ENCODE measurements at regions not wholly inside any gene's neighbourhood (a gene's known extent, or its start where the extent isn't known, plus 50 kb on each side); places are given as distances from the start of the nearest gene placed in this dataset.

DNA sequence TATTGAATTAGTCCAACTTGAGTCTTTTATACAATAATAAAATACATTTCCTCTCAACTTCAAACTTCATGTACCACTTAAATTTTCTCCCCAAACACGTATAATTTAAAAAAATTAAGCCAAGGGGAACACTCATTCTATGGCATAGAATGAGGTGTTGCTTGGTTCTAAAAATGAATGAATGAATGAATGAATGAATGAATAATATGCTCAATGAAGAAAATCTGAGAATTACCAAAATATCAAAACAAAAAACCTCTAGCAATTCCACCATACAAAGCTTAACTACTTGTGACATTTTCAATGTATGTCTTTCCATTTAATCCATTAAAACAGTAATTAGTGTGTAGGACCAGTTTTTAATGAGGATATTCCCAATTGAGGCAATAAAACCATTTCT, 62.7 kb upstream of the PLAC8 start:
- no peak for DNase-seq (ENCODE audit: low read depth)
- no peaks in the 10 kb centered on the region for H3K27me3 ChIP-seq (ENCODE audit: control insufficient read depth, insufficient read depth, low read length)
- FAIRE-seq, result no peak
- H3K36me3 ChIP-seq (ENCODE audit: control insufficient read depth, insufficient read depth, low read length), result no peaks in the 10 kb centered on the region
- TF ChIP-seq, protein P1, sequence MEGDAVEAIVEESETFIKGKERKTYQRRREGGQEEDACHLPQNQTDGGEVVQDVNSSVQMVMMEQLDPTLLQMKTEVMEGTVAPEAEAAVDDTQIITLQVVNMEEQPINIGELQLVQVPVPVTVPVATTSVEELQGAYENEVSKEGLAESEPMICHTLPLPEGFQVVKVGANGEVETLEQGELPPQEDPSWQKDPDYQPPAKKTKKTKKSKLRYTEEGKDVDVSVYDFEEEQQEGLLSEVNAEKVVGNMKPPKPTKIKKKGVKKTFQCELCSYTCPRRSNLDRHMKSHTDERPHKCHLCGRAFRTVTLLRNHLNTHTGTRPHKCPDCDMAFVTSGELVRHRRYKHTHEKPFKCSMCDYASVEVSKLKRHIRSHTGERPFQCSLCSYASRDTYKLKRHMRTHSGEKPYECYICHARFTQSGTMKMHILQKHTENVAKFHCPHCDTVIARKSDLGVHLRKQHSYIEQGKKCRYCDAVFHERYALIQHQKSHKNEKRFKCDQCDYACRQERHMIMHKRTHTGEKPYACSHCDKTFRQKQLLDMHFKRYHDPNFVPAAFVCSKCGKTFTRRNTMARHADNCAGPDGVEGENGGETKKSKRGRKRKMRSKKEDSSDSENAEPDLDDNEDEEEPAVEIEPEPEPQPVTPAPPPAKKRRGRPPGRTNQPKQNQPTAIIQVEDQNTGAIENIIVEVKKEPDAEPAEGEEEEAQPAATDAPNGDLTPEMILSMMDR (IDR thresholded peaks at IDR 0.05; ENCODE audit: insufficient read depth, low read length, severe bottlenecking), result no peak
- H3K4me3 ChIP-seq (ENCODE audit: low read depth, low read length), result no peak overlapping the region

DNA sequence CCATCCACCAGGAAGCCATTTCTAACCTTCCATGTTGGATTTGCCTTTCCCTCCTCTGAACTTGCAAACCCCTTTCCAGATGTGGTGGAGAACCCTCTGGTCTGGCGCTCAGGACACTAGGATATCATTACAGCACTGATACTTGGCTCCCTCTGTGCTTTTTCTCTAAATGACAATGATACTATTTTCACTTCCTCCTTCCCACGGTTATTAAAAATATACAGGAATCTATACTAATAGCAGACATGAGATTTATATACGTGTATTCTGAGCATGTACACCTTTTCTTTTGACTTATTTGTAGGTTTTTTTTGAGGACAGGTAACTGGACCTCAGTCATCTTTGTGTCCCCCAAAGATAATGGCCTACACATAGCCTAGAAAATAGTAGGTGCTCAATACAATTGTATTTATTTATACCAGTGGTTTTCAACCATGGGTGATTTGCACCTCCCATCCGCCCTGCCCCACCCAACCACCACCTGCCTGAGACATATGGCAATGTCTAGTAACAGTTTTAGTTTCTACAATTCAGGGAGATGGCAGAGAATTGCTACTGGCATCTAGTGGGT, 60.4 kb upstream of the PLAC8 start:
- no peak for DNase-seq (ENCODE audit: low read depth)
- no peak for FAIRE-seq
- Histone ChIP-seq H3K4me3 (ENCODE audit: low read depth, low read length) (no peak overlapping the region), H3K36me3 (ENCODE audit: control insufficient read depth, insufficient read depth, low read length) (no peaks in the 10 kb centered on the region), H3K27me3 (ENCODE audit: control insufficient read depth, insufficient read depth, low read length) (no peaks in the 10 kb centered on the region)
- TF ChIP-seq, protein P1 (IDR thresholded peaks at IDR 0.05; ENCODE audit: insufficient read depth, low read length, severe bottlenecking), result no peak

DNA sequence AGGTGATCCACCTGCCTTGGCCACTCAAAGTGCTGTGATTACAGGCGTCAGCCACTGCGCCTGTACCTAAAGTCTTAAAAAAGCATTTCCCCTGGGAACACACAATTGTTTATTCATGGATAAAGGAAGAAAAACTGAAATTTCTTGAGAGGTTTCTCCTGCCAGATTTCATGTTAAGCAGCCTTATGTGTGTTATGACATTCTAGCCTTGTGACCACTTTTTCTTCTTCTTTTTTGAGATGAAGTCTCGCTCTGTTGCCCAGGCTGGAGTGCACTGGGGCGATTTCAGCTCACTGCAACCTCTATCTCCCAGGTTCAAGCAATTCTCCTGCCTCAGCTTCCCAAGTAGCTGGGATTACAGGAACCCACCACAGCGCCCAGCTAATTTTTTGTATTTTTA, 57.8 kb upstream of the PLAC8 start:
- H3K27me3 ChIP-seq (ENCODE audit: control insufficient read depth, insufficient read depth, low read length), result no peaks in the 10 kb centered on the region
- DNase-seq (ENCODE audit: low read depth), result no peak
- TF ChIP-seq, protein P1 (IDR thresholded peaks at IDR 0.05; ENCODE audit: insufficient read depth, low read length, severe bottlenecking), result no peak
- no peak for FAIRE-seq
- no peaks in the 10 kb centered on the region for H3K36me3 ChIP-seq (ENCODE audit: control insufficient read depth, insufficient read depth, low read length)
- no peak overlapping the region for H3K4me3 ChIP-seq (ENCODE audit: low read depth, low read length)

DNA sequence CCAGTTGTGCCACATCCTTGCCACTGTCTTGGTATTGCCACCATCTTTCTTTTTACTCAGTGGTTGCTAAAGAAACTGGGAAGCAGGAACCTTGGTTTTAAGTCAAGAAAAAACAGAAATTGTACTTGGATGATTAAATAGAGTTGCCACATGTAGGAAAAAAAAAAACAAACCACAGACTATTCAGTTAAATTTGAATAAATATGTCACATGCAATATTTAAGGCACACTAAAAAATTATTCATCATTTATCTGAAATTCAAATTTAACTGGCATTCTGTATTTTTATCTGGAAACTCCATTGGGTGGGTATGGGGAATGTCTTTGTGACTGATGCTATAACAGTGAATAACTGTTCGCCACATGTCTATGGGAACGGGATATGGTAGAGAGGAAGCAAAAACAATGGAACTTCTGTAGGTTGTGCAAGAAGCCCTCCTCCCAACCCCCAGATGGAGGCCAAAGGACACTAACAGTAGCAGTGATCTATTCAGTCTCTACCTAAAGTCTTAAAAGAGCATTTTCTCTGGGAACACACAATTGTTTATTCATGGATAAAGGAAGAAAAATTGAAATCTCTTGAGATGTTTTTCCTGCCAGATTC, 57.0 kb upstream of the PLAC8 start:
- no peak for DNase-seq (ENCODE audit: low read depth)
- no peaks in the 10 kb centered on the region for H3K36me3 ChIP-seq (ENCODE audit: control insufficient read depth, insufficient read depth, low read length)
- TF ChIP-seq, protein P1 (IDR thresholded peaks at IDR 0.05; ENCODE audit: insufficient read depth, low read length, severe bottlenecking), result no peak
- no peak overlapping the region for H3K4me3 ChIP-seq (ENCODE audit: low read depth, low read length)
- FAIRE-seq, result no peak
- no peaks in the 10 kb centered on the region for H3K27me3 ChIP-seq (ENCODE audit: control insufficient read depth, insufficient read depth, low read length)

DNA sequence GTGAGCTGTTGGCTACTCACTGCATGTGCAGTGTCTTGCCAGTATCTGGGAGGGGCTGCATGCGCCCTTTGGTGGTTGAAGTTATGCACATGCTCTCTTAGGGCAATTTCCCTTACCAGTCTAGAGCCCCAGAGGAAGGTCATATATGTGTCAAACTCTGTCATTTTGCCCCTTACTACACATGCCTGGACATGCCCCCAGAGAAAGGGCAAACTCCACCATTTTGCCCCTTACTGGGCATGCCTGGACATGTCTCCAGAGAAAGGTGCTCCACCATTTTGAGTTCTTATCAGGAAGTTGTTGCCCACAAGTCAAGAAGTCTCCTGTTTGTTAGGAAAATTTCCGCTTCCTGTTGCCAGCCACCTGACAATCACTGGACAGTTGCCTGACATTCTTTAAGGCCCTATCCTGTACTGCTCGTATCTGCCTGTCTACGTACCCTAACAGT, 56.4 kb upstream of the PLAC8 start:
- DNase-seq (ENCODE audit: low read depth) (peak; percentile 45), FAIRE-seq (no peak)
- TF ChIP-seq, protein P1 (IDR thresholded peaks at IDR 0.05; ENCODE audit: insufficient read depth, low read length, severe bottlenecking), result no peak
- Histone ChIP-seq H3K36me3 (ENCODE audit: control insufficient read depth, insufficient read depth, low read length) (no peaks in the 10 kb centered on the region), H3K27me3 (ENCODE audit: control insufficient read depth, insufficient read depth, low read length) (no peaks in the 10 kb centered on the region), H3K4me3 (ENCODE audit: low read depth, low read length) (no peak overlapping the region)

All from bronchial epithelial cell (primary cell).